HL-60 (cell line): ENCODE measurements at regions not wholly inside any gene's neighbourhood (a gene's known extent, or its start where the extent isn't known, plus 50 kb on each side); places are given as distances from the start of the nearest gene placed in this dataset.

Experiments
- DNase-seq, 2 experiments: peaks; one replicate each; pipeline ENCODE4 v3.0.0-alpha.2; 2010 to 2020; ENCODE audit warnings: low read depth in 1 of 2, low spot score in 1 of 2
- H3K27ac ChIP-seq: fragments of 250-450 bp; sonication (Bioruptor Pico); replicated peaks from 2 replicates; pipeline ENCODE4 v1.5.1; 2020; ENCODE audit warnings: mild to moderate bottlenecking, moderate library complexity
- H3K27me3 ChIP-seq: fragments of 250-450 bp; sonication (Bioruptor Pico); 2 replicates; pipeline ENCODE4 v1.5.1; 2021; ENCODE audit warnings: mild to moderate bottlenecking, moderate library complexity; ENCODE audit not compliant: insufficient read depth, poor library complexity, severe bottlenecking
- H3K4me3 ChIP-seq: replicated peaks from 2 replicates; pipeline ENCODE4 v1.5.1; 2011; ENCODE audit warnings: mild to moderate bottlenecking, control low read depth, low read length; ENCODE audit not compliant: insufficient read depth
- GABPA ChIP-seq: IDR thresholded peaks from 2 replicates; pipeline ENCODE4 v1.6.1; 2012; ENCODE audit warnings: low read depth
- POLR2AphosphoS5 ChIP-seq: IDR thresholded peaks from 2 replicates; pipeline ENCODE4 v1.6.1; 2012; ENCODE audit warnings: low read depth
- SPI1 ChIP-seq: IDR thresholded peaks from 2 replicates; pipeline ENCODE4 v1.6.1; 2012; ENCODE audit warnings: low read depth, mild to moderate bottlenecking, borderline replicate concordance
- TF ChIP-seq, protein P1 (sequence below): IDR thresholded peaks from one replicate; pipeline ENCODE4 v1.5.1; 2011; ENCODE audit warnings: low read length, control low read depth, inconsistent platforms; ENCODE audit not compliant: insufficient read depth
- TF ChIP-seq, protein P2 (sequence below): IDR thresholded peaks from 2 replicates; pipeline ENCODE4 v1.6.1; 2012; ENCODE audit warnings: low read depth; ENCODE audit not compliant: insufficient replicate concordance

DNA sequence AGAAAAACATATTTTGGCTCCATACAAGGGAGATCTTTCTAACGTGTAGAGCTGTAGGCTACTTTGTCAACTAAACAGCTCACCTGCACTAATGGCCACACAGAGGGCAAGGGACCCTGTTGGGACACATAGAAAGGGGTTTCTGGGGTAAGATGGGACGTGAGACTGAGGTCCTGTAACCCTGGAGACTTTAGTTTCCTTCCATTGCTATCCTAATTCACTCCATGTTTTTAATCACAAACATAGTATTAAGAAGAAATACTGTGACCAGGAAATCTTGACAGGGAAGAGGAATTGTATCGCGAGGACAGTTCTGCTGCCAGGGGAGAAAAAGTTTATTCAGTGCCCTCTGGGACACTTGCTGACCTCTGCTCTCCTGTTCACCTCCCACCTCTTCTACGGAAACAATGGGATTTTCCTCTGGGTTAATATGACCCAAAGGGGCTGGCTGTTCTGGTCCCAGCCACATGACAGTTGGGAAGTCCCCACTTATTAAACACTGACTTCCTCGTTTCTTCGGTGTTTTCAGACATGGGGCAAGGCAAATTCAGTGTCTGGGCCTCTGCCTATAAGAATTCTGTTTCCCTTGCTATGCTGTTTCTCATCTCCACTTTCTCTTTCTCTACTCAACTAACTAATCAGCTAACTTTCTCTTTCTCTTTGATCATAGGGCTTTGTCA, 106.9 kb upstream of the SEMA6A start:
- TF ChIP-seq, protein P1, sequence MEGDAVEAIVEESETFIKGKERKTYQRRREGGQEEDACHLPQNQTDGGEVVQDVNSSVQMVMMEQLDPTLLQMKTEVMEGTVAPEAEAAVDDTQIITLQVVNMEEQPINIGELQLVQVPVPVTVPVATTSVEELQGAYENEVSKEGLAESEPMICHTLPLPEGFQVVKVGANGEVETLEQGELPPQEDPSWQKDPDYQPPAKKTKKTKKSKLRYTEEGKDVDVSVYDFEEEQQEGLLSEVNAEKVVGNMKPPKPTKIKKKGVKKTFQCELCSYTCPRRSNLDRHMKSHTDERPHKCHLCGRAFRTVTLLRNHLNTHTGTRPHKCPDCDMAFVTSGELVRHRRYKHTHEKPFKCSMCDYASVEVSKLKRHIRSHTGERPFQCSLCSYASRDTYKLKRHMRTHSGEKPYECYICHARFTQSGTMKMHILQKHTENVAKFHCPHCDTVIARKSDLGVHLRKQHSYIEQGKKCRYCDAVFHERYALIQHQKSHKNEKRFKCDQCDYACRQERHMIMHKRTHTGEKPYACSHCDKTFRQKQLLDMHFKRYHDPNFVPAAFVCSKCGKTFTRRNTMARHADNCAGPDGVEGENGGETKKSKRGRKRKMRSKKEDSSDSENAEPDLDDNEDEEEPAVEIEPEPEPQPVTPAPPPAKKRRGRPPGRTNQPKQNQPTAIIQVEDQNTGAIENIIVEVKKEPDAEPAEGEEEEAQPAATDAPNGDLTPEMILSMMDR = no peak
- no peak for TF ChIP-seq POLR2AphosphoS5
- TF ChIP-seq SPI1 = no peak
- TF ChIP-seq GABPA = no peak
- TF ChIP-seq, protein P2, sequence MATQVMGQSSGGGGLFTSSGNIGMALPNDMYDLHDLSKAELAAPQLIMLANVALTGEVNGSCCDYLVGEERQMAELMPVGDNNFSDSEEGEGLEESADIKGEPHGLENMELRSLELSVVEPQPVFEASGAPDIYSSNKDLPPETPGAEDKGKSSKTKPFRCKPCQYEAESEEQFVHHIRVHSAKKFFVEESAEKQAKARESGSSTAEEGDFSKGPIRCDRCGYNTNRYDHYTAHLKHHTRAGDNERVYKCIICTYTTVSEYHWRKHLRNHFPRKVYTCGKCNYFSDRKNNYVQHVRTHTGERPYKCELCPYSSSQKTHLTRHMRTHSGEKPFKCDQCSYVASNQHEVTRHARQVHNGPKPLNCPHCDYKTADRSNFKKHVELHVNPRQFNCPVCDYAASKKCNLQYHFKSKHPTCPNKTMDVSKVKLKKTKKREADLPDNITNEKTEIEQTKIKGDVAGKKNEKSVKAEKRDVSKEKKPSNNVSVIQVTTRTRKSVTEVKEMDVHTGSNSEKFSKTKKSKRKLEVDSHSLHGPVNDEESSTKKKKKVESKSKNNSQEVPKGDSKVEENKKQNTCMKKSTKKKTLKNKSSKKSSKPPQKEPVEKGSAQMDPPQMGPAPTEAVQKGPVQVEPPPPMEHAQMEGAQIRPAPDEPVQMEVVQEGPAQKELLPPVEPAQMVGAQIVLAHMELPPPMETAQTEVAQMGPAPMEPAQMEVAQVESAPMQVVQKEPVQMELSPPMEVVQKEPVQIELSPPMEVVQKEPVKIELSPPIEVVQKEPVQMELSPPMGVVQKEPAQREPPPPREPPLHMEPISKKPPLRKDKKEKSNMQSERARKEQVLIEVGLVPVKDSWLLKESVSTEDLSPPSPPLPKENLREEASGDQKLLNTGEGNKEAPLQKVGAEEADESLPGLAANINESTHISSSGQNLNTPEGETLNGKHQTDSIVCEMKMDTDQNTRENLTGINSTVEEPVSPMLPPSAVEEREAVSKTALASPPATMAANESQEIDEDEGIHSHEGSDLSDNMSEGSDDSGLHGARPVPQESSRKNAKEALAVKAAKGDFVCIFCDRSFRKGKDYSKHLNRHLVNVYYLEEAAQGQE = no peak
- no peak for DNase-seq
- Histone ChIP-seq H3K27ac (no peak overlapping the region), H3K27me3 (no peaks in the 10 kb centered on the region), H3K4me3 (no peak overlapping the region)

GRCh38 chr5:116675626-116675910, 100.9 kb upstream of the SEMA6A start:
- no peak for DNase-seq
- no peaks in the 10 kb centered on the region for H3K27me3 ChIP-seq
- no peak overlapping the region for H3K4me3 ChIP-seq
- TF ChIP-seq SPI1 (no peak), POLR2AphosphoS5 (no peak), GABPA (no peak)
- TF ChIP-seq, protein P2 = no peak
- TF ChIP-seq, protein P1 = no peak
- no peak overlapping the region for H3K27ac ChIP-seq

DNA sequence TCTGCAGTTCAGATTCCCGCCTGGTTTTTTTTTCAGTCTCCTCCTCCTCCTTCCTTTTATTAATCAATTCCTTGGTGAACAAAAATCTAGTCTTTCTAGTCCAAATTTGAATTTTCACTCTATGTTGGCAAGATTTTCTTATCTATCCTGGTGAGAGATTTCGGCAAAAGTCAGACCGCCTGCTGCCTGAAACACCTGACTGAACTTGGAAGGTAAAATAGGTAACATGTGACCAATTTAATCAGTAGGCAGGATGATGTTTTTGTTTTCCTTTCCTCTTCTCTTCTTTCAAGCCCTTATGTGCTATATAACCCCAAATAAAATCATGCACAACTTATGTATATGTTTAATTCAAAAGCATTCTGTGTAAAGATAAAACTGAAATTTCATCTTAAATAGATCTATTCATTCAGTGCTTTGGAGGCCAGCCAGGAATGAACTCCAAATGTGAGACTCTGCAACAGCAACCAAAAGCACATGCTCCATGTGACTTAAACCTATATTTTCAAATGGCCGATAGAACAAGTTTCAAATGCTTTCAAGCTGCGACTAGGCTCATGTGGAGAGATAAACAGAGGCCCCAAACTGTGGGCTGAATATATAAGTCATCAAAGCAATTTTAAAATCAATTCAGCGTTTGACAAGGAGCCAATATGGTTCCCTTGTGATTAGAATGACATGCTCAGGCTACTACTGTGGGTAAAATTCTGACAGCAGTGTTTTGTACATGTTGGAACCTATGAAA, 100.4 kb upstream of the SEMA6A start:
- DNase-seq = no peak
- Histone ChIP-seq H3K27me3 (no peaks in the 10 kb centered on the region), H3K4me3 (no peak overlapping the region), H3K27ac (no peak overlapping the region)
- TF ChIP-seq SPI1 (no peak), POLR2AphosphoS5 (no peak)
- TF ChIP-seq, protein P1 = no peak
- TF ChIP-seq, protein P2 = no peak
